Kidney capillary endothelial cell (primary cell): ENCODE measurements at regions not wholly inside any gene's neighbourhood (a gene's known extent, or its start where the extent isn't known, plus 50 kb on each side); places are given as distances from the start of the nearest gene placed in this dataset.
"Not testable (repeated sequence)": the region's sequence is repeated elsewhere in the genome, so short reads cannot be mapped to it uniquely, and the experiment has no call there.

Experiments
- DNase-seq: peaks from one replicate; pipeline ENCODE4 v3.0.0-alpha.2; 2018; ENCODE audit warnings: low spot score

DNA sequence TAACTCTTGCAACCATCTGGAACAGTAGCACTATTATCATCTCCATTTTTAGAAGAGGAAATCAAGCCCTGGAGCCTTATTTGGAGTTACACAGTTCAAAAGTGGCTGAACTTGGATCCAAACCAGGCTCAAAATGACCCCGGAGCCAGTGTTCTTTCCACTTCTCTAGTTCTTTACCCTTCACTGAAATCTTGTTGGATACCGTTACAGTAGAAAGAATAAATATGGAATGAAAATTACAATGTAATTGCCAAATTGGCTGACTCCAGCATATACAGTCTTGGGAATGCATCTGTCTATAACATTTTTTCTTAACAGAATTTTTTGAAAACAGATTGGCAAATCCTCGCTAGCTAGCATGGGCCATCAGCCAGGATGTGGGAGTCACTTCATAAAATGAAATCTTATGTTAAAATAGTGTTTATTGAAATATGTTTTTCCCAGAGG is 261.4 kb downstream of the CTH start:
- no peak for DNase-seq

DNA sequence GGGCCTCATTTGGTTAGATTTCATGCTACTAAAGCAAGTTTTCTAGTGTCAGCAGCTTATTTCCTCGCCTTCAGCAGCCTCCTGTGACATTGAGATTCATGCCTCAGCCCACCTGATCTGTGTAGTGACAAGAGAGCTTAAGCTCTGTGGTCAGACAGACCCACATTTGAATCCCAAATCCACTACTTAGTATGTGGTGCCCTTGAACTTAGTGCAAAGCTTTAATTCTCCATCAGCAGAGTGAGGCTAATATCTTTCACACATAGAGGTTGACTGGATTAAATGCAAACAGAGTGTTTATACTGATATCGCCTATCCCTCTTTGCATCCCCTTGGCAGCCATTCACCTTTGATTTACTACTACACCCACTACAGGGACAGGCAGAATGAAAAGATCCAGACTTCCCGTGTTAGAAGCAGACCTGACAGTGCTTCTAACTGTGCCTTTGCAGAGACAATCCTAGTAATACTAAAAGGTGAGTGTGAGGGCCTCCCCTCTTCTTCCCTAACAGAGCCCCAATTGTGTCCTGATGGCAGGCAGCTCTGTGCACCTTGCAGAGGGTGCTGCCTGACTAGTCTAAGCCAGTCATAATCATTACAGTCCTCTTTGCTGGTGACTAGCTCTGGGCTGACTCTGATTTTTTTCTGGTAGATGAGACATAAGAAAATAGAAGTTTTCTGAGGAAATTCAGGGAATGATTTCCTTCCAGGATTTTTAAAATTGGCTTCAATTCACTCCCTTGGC is 264.0 kb downstream of the CTH start:
- no peak for DNase-seq

DNA sequence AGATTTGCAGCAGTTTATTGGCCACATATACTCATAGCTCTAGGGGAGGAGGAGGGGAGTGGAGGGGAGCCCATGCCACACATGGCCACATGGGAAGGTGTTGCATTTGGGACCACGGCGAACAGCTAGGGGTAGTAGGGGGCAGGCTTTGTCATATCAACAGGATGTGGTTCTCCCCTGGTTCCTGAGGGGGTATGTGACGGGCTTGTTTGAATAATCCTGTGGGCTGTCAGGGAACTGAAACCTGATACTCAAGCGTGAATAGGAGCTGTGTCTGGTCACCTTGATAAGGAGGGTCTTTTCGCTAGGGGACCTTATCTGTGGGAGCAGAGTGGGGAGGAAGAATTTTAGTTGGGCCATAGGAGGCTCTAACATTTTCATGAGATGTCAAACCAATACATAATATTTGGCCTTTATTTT is 264.7 kb downstream of the CTH start:
- no peak for DNase-seq

DNA sequence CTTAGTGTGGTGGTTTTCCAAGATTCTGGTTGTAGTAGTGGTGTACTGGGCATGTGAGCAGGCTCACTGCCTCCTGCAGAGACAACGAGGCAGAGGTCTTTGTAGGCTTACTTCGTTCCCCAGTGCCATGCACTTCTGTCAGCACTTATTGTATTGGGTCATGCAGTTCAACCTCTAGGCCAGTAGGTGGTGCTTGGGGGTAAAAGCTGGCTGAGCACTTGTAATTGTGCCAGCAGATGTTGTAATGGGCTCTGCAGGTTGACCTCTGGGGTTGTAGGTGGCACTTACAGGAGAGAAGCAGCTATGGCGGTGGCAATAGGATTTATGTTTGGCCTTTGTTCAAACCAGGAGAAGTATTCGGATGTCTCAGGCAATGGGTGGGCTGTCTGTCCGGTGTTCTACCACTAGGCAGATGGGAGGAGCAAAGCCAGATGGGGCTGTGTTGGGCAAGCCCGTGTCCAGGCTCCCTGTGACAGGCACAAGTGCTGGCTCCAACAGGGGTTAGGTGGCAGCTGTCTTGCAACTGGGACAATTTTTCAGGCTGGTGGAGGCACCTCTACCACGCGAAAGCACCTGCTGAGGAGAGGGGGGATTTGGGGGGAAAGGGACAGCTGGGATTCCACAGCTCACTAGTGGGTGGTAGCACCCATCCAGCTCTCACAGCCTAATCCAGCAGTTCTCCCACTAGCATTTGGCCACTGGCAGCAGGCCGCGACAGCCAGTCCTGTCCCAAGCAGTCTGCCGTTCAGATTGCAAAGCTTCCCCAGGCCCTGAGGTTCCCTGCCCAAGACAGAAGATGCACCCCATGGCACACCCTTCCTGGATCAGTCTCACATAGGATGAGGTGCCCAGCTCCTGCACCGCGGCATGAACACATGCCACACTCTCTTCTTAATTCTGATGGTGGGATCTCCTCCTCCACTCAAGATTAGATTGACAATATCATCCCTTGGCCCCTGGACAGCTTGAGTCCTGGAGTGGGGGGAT is 274.5 kb downstream of the CTH start:
- peak; percentile 42 for DNase-seq

DNA sequence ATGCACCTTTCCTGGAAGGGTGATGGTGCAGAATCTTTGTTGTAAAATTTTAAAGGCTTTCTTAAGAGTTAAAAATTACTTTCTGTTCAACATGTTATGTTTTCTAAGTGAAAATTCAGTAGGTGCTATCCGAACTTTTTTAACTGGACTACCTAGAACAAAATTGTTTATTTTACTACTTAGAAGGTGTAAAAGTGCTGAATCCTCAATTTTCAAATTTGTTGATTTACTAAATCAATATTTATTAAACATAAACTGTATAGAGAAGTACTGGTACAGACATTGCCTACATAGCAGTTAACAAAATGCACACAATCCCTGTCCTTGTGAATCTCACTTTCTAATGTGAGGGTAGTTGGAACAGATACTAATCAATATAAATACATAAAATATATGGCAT is 277.5 kb downstream of the CTH start:
- DNase-seq, result no peak

DNA sequence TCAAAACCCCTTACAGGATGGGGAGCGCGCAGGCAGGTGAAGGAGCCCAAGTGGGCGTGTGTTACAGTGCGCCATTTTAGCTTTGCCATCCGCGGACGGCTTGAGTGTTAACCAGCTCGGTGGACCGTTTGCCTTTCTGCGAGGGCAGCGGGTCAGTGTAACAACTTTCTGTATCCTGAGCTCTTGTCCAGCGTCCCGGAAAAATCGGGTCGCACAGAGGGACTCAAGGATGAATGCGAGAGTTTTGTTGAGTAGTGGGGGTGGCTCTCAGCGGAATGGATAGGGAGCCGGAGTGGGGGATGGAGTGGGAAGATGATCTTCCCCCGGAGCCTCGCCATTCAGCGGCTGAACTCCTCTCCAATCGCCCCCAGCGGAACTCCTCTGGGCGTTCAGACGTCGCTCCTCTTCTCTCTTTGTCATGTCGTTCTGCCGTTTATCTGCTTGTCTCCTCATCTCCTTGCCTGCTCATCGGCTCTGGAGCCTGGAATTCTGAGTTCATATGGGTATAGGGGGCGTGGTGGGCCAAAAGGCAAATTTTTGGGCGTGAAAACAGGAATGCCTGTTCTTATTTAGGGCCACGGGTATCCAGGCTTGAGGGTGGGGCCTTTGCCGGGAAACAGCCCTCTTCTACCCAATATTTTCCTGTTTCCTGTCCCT is 295.4 kb downstream of the CTH start:
- DNase-seq, result no peak

DNA sequence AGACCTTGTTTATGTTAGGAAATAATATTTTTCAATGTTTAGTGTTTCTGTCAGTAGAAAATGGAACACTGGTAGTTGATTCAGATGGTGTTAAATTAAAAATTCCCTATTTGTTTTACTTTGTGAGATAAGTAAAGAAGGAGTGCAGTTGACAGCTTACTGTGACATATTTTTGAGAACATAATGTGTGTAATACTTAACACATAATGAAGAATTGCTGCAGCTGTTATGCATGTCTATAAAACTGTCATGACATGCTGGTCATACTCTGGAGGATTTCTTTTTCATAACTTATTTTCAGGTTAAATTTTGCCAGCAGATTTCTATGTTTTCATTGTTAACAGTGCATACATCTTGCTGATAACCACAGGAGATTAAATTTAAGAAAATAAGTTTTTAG is 296.1 kb downstream of the CTH start:
- DNase-seq, result no peak

DNA sequence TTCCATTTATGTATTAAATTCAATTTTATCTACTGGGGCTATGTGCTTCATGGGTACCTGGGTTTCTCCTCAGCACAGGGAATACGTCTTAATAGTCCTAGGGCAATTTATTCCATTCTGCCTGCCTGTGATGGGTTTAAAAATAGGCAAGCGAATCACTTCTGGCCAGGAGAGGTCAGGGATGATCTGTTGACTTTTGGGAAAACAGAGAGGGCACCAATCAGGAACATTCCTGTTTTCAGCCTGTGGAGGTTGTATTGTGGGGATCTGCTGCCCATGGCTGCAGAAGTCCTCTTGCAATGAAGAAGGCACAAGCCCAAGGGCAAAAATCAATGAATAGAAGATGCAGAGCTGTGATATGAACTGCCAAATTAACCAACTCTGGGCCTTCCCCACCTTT is 303.1 kb downstream of the CTH start:
- no peak for DNase-seq

DNA sequence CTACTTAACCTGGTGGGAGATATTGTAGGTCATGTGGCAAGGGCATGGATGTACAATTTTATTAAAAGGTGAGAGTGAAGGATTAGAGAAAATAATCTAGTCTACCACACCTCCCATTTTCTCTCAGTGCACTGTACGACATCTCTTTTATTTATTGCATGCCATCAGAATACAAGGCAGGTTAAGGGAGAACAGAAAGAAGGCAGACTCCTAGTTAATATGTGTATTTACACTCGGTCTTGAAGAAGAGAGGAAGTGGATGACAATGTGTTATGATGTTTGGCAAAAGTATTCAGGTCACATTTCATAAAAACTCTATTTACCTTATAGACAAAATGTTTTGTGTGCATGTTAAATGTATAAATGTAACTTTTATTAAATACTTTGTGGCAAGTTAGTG is 306.1 kb downstream of the CTH start:
- no peak for DNase-seq

DNA sequence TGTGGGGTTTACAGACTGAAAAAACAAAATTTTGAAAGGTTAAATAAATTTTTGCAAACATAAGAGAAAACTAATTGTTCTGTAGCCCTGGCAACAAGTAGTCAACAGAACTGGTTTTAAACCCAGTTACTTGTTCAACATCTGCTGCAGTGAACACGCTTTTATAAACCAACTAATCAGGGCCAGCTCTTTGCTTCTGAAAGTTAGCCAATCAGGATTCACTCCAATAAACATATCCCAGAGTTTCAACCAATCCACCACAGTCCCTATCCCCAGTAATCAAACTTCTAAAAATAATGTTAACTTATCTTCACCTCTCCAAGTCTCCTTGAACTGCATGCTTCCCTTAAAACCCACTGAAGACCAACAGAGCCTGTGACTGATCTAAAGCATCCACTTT is 306.6 kb downstream of the CTH start:
- DNase-seq, result no peak

DNA sequence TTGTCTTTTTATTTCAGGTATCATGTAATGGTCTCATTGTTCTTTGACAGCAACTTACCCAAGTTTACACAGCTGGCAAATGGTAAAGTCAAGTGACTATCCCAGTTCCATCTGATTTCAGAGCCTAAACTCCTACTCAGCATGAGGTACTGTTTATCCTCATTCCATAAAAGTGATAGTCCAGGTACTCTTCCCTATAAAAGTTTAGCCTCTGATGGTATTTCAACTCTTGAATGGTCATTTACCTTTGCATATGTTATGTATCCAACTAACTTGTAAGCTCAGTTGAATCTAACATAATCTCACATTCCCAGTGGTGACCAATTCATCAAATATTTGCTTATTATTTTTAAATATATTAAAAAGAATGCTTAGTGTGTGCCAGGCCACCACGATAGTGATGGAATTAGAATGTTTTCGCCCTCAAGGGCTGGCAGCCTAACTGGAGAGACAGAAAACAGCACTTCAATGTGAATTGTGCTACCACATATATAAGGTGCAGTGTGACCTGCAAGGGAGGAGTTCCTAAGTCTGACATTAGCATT is 307.1 kb downstream of the CTH start:
- no peak for DNase-seq

DNA sequence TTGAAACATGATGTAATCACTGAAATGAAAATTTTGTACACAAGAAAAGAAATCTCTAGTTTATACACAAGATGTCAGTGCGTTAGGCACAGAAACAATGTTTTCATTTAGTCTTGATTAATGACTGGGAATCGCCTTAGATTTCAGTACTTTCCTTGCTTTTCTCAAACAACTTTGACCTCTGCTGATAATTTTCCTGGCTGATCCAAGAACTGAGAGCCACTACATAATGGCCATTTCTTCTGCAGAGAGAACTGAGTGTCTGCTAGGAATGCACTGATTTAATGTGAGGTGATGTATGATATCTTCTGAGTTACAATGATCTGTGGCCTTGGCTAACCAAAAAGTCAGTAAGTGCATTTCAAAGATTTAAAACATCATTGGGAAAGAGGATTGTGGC is 308.1 kb downstream of the CTH start:
- DNase-seq, result no peak

DNA sequence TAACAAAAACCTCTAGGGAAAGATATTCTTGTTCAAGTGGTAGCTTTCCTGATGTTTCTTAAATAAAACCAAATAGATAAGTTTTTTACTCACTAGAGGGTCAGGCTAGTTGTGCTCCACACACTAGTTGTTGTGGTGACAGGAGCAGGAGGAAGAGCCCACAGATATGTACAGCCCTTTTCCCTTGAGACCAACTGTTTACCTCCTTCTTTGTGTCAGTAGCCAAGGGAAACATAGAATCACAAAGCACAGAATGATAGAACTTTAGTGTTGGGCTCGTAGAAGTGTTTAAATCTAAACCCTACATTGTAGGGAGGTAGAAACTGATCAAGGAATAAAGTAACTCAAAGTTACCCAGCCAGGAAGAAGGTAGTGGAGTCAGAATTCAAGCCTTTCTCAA is 309.0 kb downstream of the CTH start:
- DNase-seq, result no peak

DNA sequence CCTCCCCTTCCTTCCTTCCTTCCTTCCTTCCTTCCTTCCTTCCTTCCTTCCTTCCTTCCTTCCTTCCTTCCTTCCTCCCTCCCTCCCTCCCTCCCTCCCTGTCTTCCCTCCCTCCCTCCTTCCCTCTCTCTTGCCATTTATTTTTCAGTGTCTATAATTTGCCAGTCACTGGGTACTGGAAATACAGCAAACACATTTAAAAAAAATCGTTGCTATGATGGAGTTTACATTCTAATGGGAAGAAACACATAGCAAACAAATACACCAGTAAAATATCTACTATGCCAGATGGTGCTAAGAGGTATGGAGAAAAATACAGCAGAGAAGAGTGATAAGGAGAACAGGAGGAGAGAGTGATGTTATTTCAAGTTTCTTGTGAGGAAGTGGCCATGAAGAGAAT is 309.5 kb downstream of the CTH start:
- DNase-seq, result no peak

DNA sequence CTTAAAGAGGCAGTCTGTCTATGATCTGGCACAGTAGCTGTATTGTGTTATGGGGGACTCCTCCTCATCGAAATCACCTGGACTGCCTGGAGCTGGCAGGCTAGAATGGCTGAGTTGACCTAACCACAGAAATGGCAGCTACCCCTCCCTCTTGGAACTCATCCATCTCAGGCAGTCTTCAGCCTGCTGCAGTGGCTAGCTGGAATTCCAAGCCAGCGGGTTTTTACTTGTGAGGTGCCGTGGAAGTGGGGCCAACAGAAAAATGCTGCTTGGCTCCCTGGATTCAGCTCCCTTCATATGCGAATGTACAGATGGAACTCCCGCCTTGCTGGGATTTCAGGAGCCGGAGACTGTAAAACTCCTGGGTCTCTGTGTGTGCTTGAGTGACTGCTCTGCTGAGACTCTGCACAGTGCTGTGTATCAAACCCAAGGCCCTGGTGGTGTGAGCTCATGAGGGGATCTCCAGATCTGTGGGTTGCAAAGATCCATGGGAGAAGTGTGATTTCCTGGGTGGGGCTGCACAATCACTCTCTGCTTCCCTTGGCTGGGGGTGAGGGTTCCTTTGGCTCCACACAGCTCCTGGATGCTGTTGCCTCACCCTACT is 316.9 kb downstream of the CTH start:
- DNase-seq, result no peak

DNA sequence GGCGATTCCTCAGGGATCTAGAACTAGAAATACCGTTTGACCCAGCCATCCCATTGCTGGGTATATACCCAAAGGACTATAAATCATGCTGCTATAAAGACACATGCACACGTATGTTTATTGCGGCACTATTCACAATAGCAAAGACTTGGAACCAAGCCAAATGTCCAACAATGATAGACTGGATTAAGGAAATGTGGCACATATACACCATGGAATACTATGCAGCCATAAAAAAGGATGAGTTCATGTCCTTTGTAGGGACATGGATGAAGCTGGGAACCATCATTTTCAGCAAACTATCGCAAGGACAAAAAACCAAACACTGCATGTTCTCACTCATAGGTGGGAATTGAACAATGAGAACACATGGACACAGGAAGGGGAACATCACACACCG is 311.1 kb downstream of the PTGER3 start:
- not testable (repeated sequence) for DNase-seq

DNA sequence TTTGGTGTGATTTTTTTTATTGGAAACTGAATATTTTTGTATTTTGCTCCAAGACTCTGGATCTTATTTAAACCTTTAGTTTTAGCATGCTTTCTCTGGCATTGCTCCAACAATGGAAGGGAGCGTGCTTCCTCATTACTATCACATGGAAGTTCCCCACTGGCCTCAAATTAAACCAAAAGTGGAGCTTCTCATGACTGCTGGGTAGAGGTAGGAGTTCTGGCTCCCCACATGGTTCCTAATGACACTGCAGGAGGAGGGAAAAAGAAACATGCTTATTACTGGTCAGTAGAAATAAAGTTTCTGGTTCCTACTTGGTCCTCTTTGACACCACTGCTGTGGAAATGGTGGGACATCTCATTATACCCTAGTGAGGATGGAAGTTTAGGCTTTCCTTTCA is 310.5 kb downstream of the PTGER3 start:
- no peak for DNase-seq

DNA sequence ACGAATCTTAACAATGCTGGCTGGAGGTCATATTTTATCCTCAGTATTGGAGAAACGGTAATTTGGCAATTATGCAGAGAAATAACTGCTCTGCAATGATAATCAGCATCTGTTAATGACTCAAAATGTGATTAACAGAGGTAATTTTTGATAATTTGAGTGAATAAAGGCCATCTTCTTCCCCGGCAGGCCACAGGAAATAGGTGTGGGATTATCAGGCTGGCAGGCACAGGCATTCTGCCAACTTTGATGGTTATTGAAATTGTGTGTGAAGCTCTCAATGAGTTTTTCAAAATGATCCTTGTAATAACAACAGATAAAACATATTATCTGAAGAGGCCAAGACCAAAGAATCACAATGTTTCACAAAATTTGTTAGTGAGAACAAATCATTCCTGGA is 309.0 kb downstream of the PTGER3 start:
- DNase-seq, result no peak

DNA sequence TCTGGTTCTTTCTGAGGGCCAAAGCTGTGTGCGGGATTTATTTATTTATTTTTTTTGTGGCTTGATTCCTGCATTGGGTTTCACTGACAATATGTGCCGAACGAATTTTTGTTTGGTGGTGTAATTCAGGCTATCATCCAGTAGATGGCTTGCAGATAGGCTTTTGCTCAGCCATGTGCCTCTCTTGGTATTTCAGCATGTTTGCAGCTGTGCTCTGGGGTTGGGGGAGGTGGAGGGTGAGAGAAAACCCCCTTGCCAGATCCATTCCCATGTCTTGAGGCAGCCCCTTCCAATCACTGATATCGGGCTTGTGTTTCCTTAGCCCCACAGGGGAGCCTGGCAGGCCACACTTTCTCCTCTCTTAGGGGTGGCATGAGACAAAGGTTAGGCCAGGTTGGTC is 302.4 kb downstream of the PTGER3 start:
- no peak for DNase-seq

DNA sequence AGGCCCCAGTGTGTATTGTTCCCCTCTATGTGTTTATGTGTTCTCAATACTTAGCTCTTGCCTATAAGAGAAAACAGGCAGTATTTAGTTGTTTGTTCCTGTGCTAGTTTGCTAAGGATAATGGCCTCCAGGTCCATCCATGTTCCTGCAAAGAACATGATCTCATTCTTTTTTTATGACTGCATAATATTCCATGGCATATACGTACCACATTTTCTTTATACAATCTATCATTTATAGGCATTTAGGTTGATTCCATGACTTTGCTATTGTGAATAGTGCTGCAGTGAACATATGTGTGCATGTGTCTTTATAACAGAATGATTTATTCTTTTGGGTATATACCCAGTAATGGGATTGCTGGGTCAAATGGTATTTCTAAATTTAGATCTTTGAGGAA is 301.6 kb downstream of the PTGER3 start:
- DNase-seq, result not testable (repeated sequence)

DNA sequence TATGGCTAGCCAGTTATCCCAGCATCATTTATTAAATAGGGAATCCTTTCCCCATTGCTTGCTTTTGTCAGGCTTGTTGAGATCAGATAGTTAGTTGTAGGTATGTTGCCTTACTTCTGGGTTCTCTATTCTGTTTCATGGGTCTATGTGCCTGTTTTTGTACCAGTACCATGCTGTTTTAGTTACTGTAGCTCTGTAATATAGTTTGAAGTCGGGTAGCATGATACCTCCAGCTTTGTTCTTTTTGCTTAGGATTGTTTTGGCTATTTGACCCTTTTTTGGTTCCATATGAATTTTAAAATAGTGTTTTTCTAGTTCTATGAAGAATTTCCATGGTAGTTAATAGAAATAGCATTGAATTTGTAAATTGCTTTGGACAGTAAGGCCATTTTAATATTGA is 300.5 kb downstream of the PTGER3 start:
- not testable (repeated sequence) for DNase-seq
